Glutamatergic neuron (in vitro differentiated cells): ENCODE measurements at regions not wholly inside any gene's neighbourhood (a gene's known extent, or its start where the extent isn't known, plus 50 kb on each side); places are given as distances from the start of the nearest gene placed in this dataset.

Experiments used
- DNase-seq: peaks from one replicate; pipeline ENCODE4 v3.0.0; 2022
- H3K27ac Mint-ChIP-seq: one replicate; pipeline ENCODE4 v1.8.0; 2020; ENCODE audit warnings: mild to moderate bottlenecking, mixed read lengths, inconsistent platforms; ENCODE audit not compliant: unreplicated experiment
- H3K27me3 Mint-ChIP-seq: one replicate; pipeline ENCODE4 v1.8.0; 2020; ENCODE audit warnings: mild to moderate bottlenecking, moderate library complexity, mixed read lengths, inconsistent platforms; ENCODE audit not compliant: unreplicated experiment
- H3K36me3 Mint-ChIP-seq: one replicate; pipeline ENCODE4 v1.8.0; 2020; ENCODE audit warnings: mild to moderate bottlenecking, mixed read lengths, inconsistent platforms; ENCODE audit not compliant: unreplicated experiment
- H3K4me1 Mint-ChIP-seq: one replicate; pipeline ENCODE4 v1.8.0; 2020; ENCODE audit warnings: mild to moderate bottlenecking, low read depth, mixed read lengths, inconsistent platforms; ENCODE audit not compliant: unreplicated experiment
- H3K4me3 Mint-ChIP-seq: one replicate; pipeline ENCODE4 v1.8.0; 2020; ENCODE audit warnings: mild to moderate bottlenecking, mixed read lengths, inconsistent platforms; ENCODE audit not compliant: unreplicated experiment
- H3K9me3 Mint-ChIP-seq: one replicate; pipeline ENCODE4 v1.8.0; 2020; ENCODE audit warnings: mild to moderate bottlenecking, moderate library complexity, mixed read lengths, inconsistent platforms; ENCODE audit not compliant: unreplicated experiment
- TF ChIP-seq, protein P1 (sequence below): fragments of 200-600 bp; sonication (generic); IDR thresholded peaks from one replicate; pipeline ENCODE4 v1.5.0; 2021; ENCODE audit not compliant: partially characterized antibody, unreplicated experiment

DNA sequence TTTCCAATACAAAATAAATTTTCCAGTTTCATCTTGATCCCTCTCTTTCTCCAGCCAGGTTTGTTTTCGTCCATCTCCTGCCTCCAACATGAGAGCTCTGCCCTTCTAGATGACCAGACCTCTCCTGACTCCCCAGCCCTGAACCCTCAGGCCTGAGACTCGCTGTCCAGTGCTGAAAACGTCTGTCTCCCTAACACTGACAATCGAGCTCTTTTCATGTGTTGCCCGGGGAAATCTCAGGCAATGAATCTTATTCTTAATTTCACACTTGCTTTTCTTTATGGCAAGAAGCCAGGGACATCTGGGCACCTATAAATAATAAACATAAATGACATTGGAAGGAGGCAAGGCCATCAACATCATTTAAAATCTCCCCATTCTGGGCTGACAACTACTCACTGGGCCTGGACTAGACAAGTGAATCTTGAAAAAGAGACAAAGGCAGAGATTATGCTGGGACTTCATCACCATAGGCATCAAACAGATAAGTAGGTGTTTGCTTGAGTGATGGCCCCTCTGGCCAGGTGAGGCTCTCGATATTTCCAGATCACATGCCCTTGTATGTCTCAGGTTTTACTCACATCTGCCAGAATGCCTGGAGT is 274.5 kb upstream of the B3GAT1 start:
- Mint-ChIP-seq H3K27me3 (peaks cover 3% of the 10 kb centered on the region), H3K36me3 (no peaks in the 10 kb centered on the region), H3K4me3 (no peak overlapping the region), H3K27ac (no peak overlapping the region), H3K4me1 (peaks cover 4% of the 10 kb centered on the region), H3K9me3 (peaks cover under 1% of the 10 kb centered on the region)
- DNase-seq, result no peak
- TF ChIP-seq, protein P1, sequence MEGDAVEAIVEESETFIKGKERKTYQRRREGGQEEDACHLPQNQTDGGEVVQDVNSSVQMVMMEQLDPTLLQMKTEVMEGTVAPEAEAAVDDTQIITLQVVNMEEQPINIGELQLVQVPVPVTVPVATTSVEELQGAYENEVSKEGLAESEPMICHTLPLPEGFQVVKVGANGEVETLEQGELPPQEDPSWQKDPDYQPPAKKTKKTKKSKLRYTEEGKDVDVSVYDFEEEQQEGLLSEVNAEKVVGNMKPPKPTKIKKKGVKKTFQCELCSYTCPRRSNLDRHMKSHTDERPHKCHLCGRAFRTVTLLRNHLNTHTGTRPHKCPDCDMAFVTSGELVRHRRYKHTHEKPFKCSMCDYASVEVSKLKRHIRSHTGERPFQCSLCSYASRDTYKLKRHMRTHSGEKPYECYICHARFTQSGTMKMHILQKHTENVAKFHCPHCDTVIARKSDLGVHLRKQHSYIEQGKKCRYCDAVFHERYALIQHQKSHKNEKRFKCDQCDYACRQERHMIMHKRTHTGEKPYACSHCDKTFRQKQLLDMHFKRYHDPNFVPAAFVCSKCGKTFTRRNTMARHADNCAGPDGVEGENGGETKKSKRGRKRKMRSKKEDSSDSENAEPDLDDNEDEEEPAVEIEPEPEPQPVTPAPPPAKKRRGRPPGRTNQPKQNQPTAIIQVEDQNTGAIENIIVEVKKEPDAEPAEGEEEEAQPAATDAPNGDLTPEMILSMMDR, result no peak

DNA sequence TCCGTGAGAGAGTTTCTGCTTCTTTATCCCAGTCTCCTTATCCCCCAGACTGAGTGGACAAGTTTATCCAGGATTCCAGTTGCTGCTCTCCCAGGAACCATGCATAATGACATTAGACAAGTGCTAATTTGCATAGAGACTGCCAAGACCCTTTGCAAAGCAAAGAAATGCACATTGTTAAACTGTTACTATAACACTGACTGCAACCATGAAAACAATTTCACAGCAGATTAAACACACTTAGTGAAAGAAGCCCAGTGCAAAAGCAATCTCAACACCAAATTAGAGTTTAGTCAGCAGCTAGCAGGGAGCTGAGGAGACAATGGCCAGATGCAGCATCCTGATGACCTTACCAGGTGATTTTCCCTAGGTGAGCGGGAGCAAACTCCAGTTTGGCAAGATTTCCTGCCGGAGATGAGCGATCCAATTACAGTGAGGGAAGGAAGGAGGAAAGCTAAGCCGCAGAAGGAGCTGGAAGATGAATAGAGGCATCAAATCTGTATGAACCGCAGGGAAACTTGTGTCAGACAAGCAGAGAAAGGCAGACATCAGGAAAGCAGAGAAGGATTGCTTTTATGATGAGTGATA is 273.8 kb upstream of the B3GAT1 start:
- TF ChIP-seq, protein P1, result no peak
- peaks cover 3% of the 10 kb centered on the region for H3K27me3 Mint-ChIP-seq
- no peaks in the 10 kb centered on the region for H3K4me1 Mint-ChIP-seq
- H3K4me3 Mint-ChIP-seq, result no peak overlapping the region
- H3K36me3 Mint-ChIP-seq, result no peaks in the 10 kb centered on the region
- peaks cover 1% of the 10 kb centered on the region for H3K9me3 Mint-ChIP-seq
- DNase-seq, result no peak
- H3K27ac Mint-ChIP-seq, result no peak overlapping the region

DNA sequence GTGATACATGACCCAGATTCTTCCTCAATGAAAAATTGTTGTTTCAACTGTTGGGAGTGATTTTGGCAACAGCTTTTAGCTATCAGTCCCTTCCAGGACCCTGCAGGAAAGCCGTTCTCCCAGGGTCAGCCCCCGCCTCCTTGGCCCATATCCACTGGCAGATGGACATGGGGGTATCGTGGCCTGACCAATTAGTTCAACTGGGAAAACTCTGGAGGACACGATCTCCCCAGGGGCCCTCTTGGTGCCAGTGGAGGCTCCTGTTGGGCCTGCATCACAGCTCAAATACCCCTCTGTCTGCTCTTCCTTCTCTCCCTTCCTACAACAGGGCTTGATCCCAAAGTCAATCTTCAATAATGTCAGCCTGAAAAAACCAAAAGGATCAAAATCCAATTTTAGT is 272.5 kb upstream of the B3GAT1 start:
- no peak for DNase-seq
- Mint-ChIP-seq H3K27me3 (no peaks in the 10 kb centered on the region), H3K4me3 (no peak overlapping the region), H3K36me3 (no peaks in the 10 kb centered on the region), H3K4me1 (no peaks in the 10 kb centered on the region), H3K27ac (no peak overlapping the region), H3K9me3 (peaks cover 1% of the 10 kb centered on the region)
- TF ChIP-seq, protein P1, result no peak

DNA sequence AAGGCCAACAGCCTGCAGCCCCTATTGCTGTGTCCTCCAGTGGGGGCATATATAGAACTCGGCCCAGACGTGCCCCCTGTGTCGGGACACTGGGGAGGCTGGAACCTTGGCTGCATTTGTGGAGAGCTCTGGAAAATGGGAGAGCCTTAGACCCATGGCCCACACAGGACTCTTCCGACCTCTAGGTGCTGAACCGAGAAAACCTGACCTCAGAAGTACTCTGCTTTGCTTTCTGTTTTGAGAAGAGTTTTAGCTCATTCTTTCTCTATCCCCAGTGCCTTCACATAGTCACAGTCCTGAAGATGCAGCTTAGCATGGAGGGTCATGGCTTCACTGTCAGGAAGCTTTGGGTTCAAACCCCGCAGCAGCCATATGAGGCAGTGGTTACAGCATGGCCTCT is 271.8 kb upstream of the B3GAT1 start:
- no peaks in the 10 kb centered on the region for H3K36me3 Mint-ChIP-seq
- TF ChIP-seq, protein P1, result no peak

DNA sequence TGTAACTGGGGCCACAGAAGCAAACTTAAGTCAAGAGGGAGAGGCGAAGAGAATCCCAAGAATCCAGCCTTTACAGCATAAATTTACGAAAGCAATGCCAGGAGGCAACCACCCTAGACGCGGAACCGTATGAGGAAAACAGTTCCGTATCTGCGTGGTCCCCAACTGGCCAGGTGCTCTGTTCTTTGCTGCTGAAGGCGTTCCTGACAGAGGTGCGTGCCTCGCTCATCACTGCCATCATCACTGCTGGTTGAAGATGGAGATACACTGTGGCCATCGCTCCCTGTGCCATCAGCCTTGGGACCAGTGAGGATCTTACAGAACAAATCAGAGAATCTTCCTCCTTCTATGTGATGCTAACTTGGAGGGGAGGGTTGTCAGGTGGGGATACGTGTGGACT is 270.5 kb upstream of the B3GAT1 start:
- Mint-ChIP-seq H3K4me1 (no peaks in the 10 kb centered on the region), H3K9me3 (peaks cover 4% of the 10 kb centered on the region), H3K27me3 (no peaks in the 10 kb centered on the region), H3K27ac (no peak overlapping the region), H3K4me3 (no peak overlapping the region), H3K36me3 (no peaks in the 10 kb centered on the region)
- TF ChIP-seq, protein P1, result no peak
- DNase-seq, result no peak

More for the DNA sequence above, 271.8 kb upstream of the B3GAT1 start:
- H3K4me1 Mint-ChIP-seq, result no peaks in the 10 kb centered on the region
- no peak overlapping the region for H3K4me3 Mint-ChIP-seq
- no peak overlapping the region for H3K27ac Mint-ChIP-seq
- no peaks in the 10 kb centered on the region for H3K27me3 Mint-ChIP-seq
- no peak for DNase-seq
- H3K9me3 Mint-ChIP-seq, result peaks cover 3% of the 10 kb centered on the region
